Subcutaneous abdominal adipose tissue (tissue), 5 donors: ENCODE measurements at regions not wholly inside any gene's neighbourhood (a gene's known extent, or its start where the extent isn't known, plus 50 kb on each side); places are given as distances from the start of the nearest gene placed in this dataset.

Experiments
- H3K27ac ChIP-seq: one replicate; pipeline ENCODE4 v1.7.0; 2013; ENCODE audit warnings: low read depth, mild to moderate bottlenecking, inconsistent platforms, low read length, moderate library complexity
- H3K27me3 ChIP-seq, 5 donors: one replicate each; pipeline ENCODE4 v1.7.0; 2013; ENCODE audit warnings: low read length in 5 of 5, inconsistent platforms in 1 of 5; ENCODE audit not compliant: control insufficient read depth in 5 of 5, insufficient read depth in 4 of 5
- H3K36me3 ChIP-seq, 5 donors: one replicate each; pipeline ENCODE4 v1.7.0; 2013; ENCODE audit warnings: low read length in 5 of 5; ENCODE audit not compliant: control insufficient read depth in 5 of 5, insufficient read depth in 5 of 5
- H3K4me1 ChIP-seq, 5 donors: one replicate each; pipeline ENCODE4 v1.7.0; 2013; ENCODE audit warnings: low read length in 5 of 5, mild to moderate bottlenecking in 3 of 5, moderate library complexity in 1 of 5; ENCODE audit not compliant: control insufficient read depth in 5 of 5, insufficient read depth in 5 of 5
- H3K4me3 ChIP-seq, 5 donors: one replicate each; pipeline ENCODE4 v1.7.0; 2013; ENCODE audit warnings: low read length in 5 of 5, low read depth in 1 of 5
- H3K9ac ChIP-seq, 5 donors: one replicate each; pipeline ENCODE4 v1.7.0; 2013; ENCODE audit warnings: low read length in 5 of 5, mild to moderate bottlenecking in 4 of 5, moderate library complexity in 3 of 5
- H3K9me3 ChIP-seq, 5 donors: one replicate each; pipeline ENCODE4 v1.7.0; 2013; ENCODE audit warnings: low read length in 5 of 5; ENCODE audit not compliant: control insufficient read depth in 5 of 5
- donor health status: healthy.
- donor health status: healthy.
- donor health status: healthy.
- donor health status: healthy.
- donor health status: healthy.

GRCh38 chr2:155240176-155240575, 541.7 kb downstream of the KCNJ3 start:
- H3K4me3 ChIP-seq: no peak overlapping the region
- no peak overlapping the region for H3K9ac ChIP-seq
- H3K27me3 ChIP-seq: no peaks in the 10 kb centered on the region
- H3K36me3 ChIP-seq: no peaks in the 10 kb centered on the region
- H3K9me3 ChIP-seq: no peaks in the 10 kb centered on the region
- no peak overlapping the region for H3K27ac ChIP-seq
- H3K4me1 ChIP-seq: no peaks in the 10 kb centered on the region

GRCh38 chr2:155235710-155236109, 537.2 kb downstream of the KCNJ3 start:
- H3K9ac ChIP-seq: no peak overlapping the region
- no peak overlapping the region for H3K4me3 ChIP-seq
- H3K36me3 ChIP-seq: no peaks in the 10 kb centered on the region
- no peaks in the 10 kb centered on the region for H3K4me1 ChIP-seq
- no peaks in the 10 kb centered on the region for H3K9me3 ChIP-seq
- no peak overlapping the region for H3K27ac ChIP-seq
- no peaks in the 10 kb centered on the region for H3K27me3 ChIP-seq

GRCh38 chr2:155223781-155224406, 525.4 kb downstream of the KCNJ3 start:
- H3K4me3 ChIP-seq: no peak overlapping the region
- H3K27me3 ChIP-seq: no peaks in the 10 kb centered on the region
- H3K9ac ChIP-seq: no peak overlapping the region
- H3K27ac ChIP-seq: no peak overlapping the region
- H3K9me3 ChIP-seq: no peaks in the 10 kb centered on the region
- no peaks in the 10 kb centered on the region for H3K36me3 ChIP-seq
- H3K4me1 ChIP-seq: no peaks in the 10 kb centered on the region

GRCh38 chr2:155218945-155219344, 520.5 kb downstream of the KCNJ3 start:
- Histone ChIP-seq H3K27me3 (no peaks in the 10 kb centered on the region), H3K9ac (no peak overlapping the region), H3K4me1 (no peaks in the 10 kb centered on the region), H3K27ac (no peak overlapping the region), H3K9me3 (no peaks in the 10 kb centered on the region), H3K4me3 (no peak overlapping the region), H3K36me3 (no peaks in the 10 kb centered on the region)

GRCh38 chr2:155218292-155218924, 519.9 kb downstream of the KCNJ3 start:
- no peak overlapping the region for H3K27ac ChIP-seq
- H3K27me3 ChIP-seq: no peaks in the 10 kb centered on the region
- no peak overlapping the region for H3K9ac ChIP-seq
- H3K4me3 ChIP-seq: no peak overlapping the region
- H3K9me3 ChIP-seq: no peaks in the 10 kb centered on the region
- no peaks in the 10 kb centered on the region for H3K36me3 ChIP-seq
- H3K4me1 ChIP-seq: no peaks in the 10 kb centered on the region

- Histone ChIP-seq H3K9me3 (no peaks in the 10 kb centered on the region), H3K27ac (no peak overlapping the region), H3K9ac (no peak overlapping the region), H3K36me3 (no peaks in the 10 kb centered on the region), H3K4me1 (no peaks in the 10 kb centered on the region), H3K4me3 (no peak overlapping the region), H3K27me3 (no peaks in the 10 kb centered on the region)
These were observed 516.7 kb downstream of the KCNJ3 start for GRCh38 chr2:155215037-155215707.

- Histone ChIP-seq H3K27ac (no peak overlapping the region), H3K9me3 (no peaks in the 10 kb centered on the region), H3K4me3 (no peak overlapping the region), H3K27me3 (no peaks in the 10 kb centered on the region), H3K36me3 (no peaks in the 10 kb centered on the region), H3K9ac (no peak overlapping the region), H3K4me1 (no peaks in the 10 kb centered on the region)
These were observed 511.4 kb downstream of the KCNJ3 start for GRCh38 chr2:155209696-155210450.

GRCh38 chr2:155203178-155203577, 504.7 kb downstream of the KCNJ3 start:
- no peaks in the 10 kb centered on the region for H3K27me3 ChIP-seq
- no peaks in the 10 kb centered on the region for H3K9me3 ChIP-seq
- H3K9ac ChIP-seq: no peak overlapping the region
- no peaks in the 10 kb centered on the region for H3K36me3 ChIP-seq
- H3K4me1 ChIP-seq: no peaks in the 10 kb centered on the region
- no peak overlapping the region for H3K4me3 ChIP-seq
- H3K27ac ChIP-seq: no peak overlapping the region

GRCh38 chr2:155200753-155201152, 502.3 kb downstream of the KCNJ3 start:
- no peak overlapping the region for H3K4me3 ChIP-seq
- no peaks in the 10 kb centered on the region for H3K4me1 ChIP-seq
- H3K9ac ChIP-seq: no peak overlapping the region
- H3K27me3 ChIP-seq: no peaks in the 10 kb centered on the region
- no peak overlapping the region for H3K27ac ChIP-seq
- H3K36me3 ChIP-seq: no peaks in the 10 kb centered on the region
- H3K9me3 ChIP-seq: no peaks in the 10 kb centered on the region

- no peak overlapping the region for H3K9ac ChIP-seq
- H3K9me3 ChIP-seq: no peaks in the 10 kb centered on the region
- H3K27ac ChIP-seq: no peak overlapping the region
- H3K36me3 ChIP-seq: no peaks in the 10 kb centered on the region
- no peak overlapping the region for H3K4me3 ChIP-seq
- no peaks in the 10 kb centered on the region for H3K27me3 ChIP-seq
- no peaks in the 10 kb centered on the region for H3K4me1 ChIP-seq
These were observed 491.8 kb downstream of the KCNJ3 start for GRCh38 chr2:155190342-155190741.
